ENCODE measurements at regions not wholly inside any gene's neighbourhood (a gene's known extent, or its start where the extent isn't known, plus 50 kb on each side); places are given as distances from the start of the nearest gene placed in this dataset.
"Not testable (repeated sequence)": the region's sequence is repeated elsewhere in the genome, so short reads cannot be mapped to it uniquely, and the experiment has no call there.

- no peak for DNase-seq (ENCODE audit: low spot score)
Measured at GRCh38 chr4:66404141-66404540, 733.9 kb upstream of the EPHA5 start.

GRCh38 chr4:66376921-66377320 lies 706.6 kb upstream of the EPHA5 start:
- DNase-seq (ENCODE audit: low spot score): no peak

- DNase-seq (ENCODE audit: low spot score): no peak
Measured at GRCh38 chr4:66376396-66376795, 706.1 kb upstream of the EPHA5 start.

- no peak for DNase-seq (ENCODE audit: low spot score)
Measured at GRCh38 chr4:66373268-66373667, 703.0 kb upstream of the EPHA5 start.

GRCh38 chr4:66372706-66373105 lies 702.4 kb upstream of the EPHA5 start:
- DNase-seq (ENCODE audit: low spot score): no peak

GRCh38 chr4:66367043-66367660 lies 696.9 kb upstream of the EPHA5 start:
- DNase-seq (ENCODE audit: low spot score): no peak

- not testable (repeated sequence) for DNase-seq (ENCODE audit: low spot score)
Measured at GRCh38 chr4:66360395-66360794, 690.1 kb upstream of the EPHA5 start.

- DNase-seq (ENCODE audit: low spot score): no peak
Measured at GRCh38 chr4:66357316-66357715, 687.0 kb upstream of the EPHA5 start.

- no peak for DNase-seq (ENCODE audit: low spot score)
Measured at GRCh38 chr4:66355328-66355727, 685.0 kb upstream of the EPHA5 start.

GRCh38 chr4:66351761-66352160 lies 681.5 kb upstream of the EPHA5 start:
- no peak for DNase-seq (ENCODE audit: low spot score)

- no peak for DNase-seq (ENCODE audit: low spot score)
Measured at GRCh38 chr4:66340286-66340893, 670.1 kb upstream of the EPHA5 start.

GRCh38 chr4:66339007-66339406 lies 668.7 kb upstream of the EPHA5 start:
- DNase-seq (ENCODE audit: low spot score): no peak

GRCh38 chr4:66331761-66332160 lies 661.5 kb upstream of the EPHA5 start:
- no peak for DNase-seq (ENCODE audit: low spot score)

GRCh38 chr4:66330125-66330524 lies 659.8 kb upstream of the EPHA5 start:
- DNase-seq (ENCODE audit: low spot score): no peak

- no peak for DNase-seq (ENCODE audit: low spot score)
Measured at GRCh38 chr4:66328803-66329574, 658.7 kb upstream of the EPHA5 start.

- DNase-seq (ENCODE audit: low spot score): no peak
Measured at GRCh38 chr4:66307641-66308438, 637.6 kb upstream of the EPHA5 start.

- no peak for DNase-seq (ENCODE audit: low spot score)
Measured at GRCh38 chr4:66300336-66300934, 630.1 kb upstream of the EPHA5 start.

GRCh38 chr4:66298569-66298968 lies 628.3 kb upstream of the EPHA5 start:
- no peak for DNase-seq (ENCODE audit: low spot score)

GRCh38 chr4:66297703-66298102 lies 627.4 kb upstream of the EPHA5 start:
- DNase-seq (ENCODE audit: low spot score): no peak

- DNase-seq (ENCODE audit: low spot score): no peak
Measured at GRCh38 chr4:66294638-66295037, 624.3 kb upstream of the EPHA5 start.

GRCh38 chr4:66284991-66285451 lies 614.7 kb upstream of the EPHA5 start:
- no peak for DNase-seq (ENCODE audit: low spot score)

GRCh38 chr4:66279084-66279483 lies 608.8 kb upstream of the EPHA5 start:
- DNase-seq (ENCODE audit: low spot score): no peak

All from HuH-7.5 (cell line).